SU-DHL-6 (cell line): ENCODE measurements at regions not wholly inside any gene's neighbourhood (a gene's known extent, or its start where the extent isn't known, plus 50 kb on each side); places are given as distances from the start of the nearest gene placed in this dataset.

ENCODE experiments used
- CTCF ChIP-seq: fragments of 200-600 bp; sonication (generic); IDR thresholded peaks from one replicate; pipeline ENCODE4 v1.5.1; 2017; ENCODE audit warnings: antibody characterized with exemption, mild to moderate bottlenecking, low read length, moderate library complexity; ENCODE audit not compliant: insufficient read depth, poor library complexity, severe bottlenecking
- EZH2phosphoT487 ChIP-seq: fragments of 200-600 bp; sonication (generic), shearing (Covaris generic); conservative IDR thresholded peaks from 2 replicates; pipeline ENCODE4 v1.6.1; 2018; ENCODE audit warnings: mild to moderate bottlenecking, antibody characterized with exemption, low read length, moderate library complexity, mixed read lengths

- TF ChIP-seq CTCF (no peak), EZH2phosphoT487 (no peak)
These were observed 218.5 kb downstream of the TAF11L14 start for GRCh38 chr5:17852740-17853139.
